GM12891 (cell line): ENCODE measurements at regions not wholly inside any gene's neighbourhood (a gene's known extent, or its start where the extent isn't known, plus 50 kb on each side); places are given as distances from the start of the nearest gene placed in this dataset.
"Not testable (repeated sequence)": the region's sequence is repeated elsewhere in the genome, so short reads cannot be mapped to it uniquely, and the experiment has no call there.

Source experiments
- DNase-seq: peaks from one replicate; pipeline ENCODE4 v3.0.0; 2011; ENCODE audit warnings: low spot score; ENCODE audit not compliant: insufficient read length
- FAIRE-seq: peaks from 2 replicates; lab custom pipeline; 2011; peaks lifted over from hg19 to GRCh38; lab: Jason Lieb, UNC
- PAX5 ChIP-seq: IDR thresholded peaks from 2 replicates; pipeline ENCODE4 v1.6.1; 2011; ENCODE audit warnings: low read length, moderate library complexity, mild to moderate bottlenecking; ENCODE audit not compliant: insufficient read depth, severe bottlenecking
- POLR2A ChIP-seq: IDR thresholded peaks from 2 replicates; pipeline ENCODE4 v1.6.1; 2011; ENCODE audit warnings: low read depth, low read length, control low read depth
- POLR2AphosphoS5 ChIP-seq: IDR thresholded peaks from 2 replicates; pipeline ENCODE4 v1.6.1; 2011; ENCODE audit warnings: low read depth, low read length, control low read depth
- POU2F2 ChIP-seq: IDR thresholded peaks from 2 replicates; pipeline ENCODE4 v1.6.1; 2011; ENCODE audit warnings: low read depth, mild to moderate bottlenecking, control low read depth, low read length, moderate library complexity
- SPI1 ChIP-seq: IDR thresholded peaks from 2 replicates; pipeline ENCODE4 v1.6.1; 2011; ENCODE audit warnings: low read depth, low read length, control low read depth
- TAF1 ChIP-seq: IDR thresholded peaks from 2 replicates; pipeline ENCODE4 v1.6.1; 2011; ENCODE audit warnings: low read depth, low read length, control low read depth

DNA sequence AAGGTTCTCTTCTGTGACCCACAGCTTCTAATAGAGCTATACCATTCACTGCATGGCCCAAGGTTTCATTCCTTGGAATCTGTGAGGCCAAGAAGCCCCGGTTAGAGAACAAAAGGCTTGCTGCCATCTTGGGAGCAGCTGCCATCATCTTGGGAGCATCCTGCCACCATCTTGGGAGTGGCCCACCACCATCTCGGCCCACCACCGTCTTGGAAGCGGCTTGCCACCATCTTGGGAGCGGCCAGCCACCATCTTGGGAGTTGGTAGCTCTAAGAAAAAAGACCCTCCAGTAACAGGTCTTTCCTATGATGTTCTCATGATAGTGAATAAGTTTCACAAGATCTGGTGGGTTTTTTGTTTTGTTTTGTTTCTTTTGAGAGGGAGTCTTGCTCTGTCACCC, 703.9 kb upstream of the ANO3 start:
- no peak for TF ChIP-seq POLR2A
- no peak for TF ChIP-seq PAX5
- no peak for TF ChIP-seq POU2F2
- TF ChIP-seq TAF1, result no peak
- TF ChIP-seq POLR2AphosphoS5, result no peak
- TF ChIP-seq SPI1, result no peak
- FAIRE-seq (no peak), DNase-seq (no peak)

DNA sequence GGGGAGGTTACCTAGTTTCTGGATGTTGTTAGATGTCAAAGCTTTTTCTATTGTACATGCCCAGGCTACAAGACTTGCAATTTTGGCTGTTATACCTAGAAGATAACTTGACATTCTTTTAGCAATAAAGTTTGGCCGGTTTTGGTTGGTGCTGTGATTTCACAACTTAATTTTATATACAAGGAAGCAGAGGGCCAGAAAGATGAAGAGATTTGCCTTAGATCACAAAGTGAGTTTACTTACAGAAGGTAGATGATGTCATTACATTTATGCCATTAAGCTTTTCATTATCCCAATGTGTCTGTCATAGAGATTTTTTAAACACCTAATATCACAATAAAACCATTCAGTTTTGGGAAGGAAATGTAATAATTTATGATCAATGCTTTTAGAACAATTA, 698.7 kb upstream of the ANO3 start:
- no peak for FAIRE-seq
- DNase-seq, result no peak
- no peak for TF ChIP-seq SPI1
- no peak for TF ChIP-seq POLR2A
- TF ChIP-seq POU2F2, result no peak
- no peak for TF ChIP-seq PAX5
- TF ChIP-seq POLR2AphosphoS5, result no peak
- TF ChIP-seq TAF1, result no peak

DNA sequence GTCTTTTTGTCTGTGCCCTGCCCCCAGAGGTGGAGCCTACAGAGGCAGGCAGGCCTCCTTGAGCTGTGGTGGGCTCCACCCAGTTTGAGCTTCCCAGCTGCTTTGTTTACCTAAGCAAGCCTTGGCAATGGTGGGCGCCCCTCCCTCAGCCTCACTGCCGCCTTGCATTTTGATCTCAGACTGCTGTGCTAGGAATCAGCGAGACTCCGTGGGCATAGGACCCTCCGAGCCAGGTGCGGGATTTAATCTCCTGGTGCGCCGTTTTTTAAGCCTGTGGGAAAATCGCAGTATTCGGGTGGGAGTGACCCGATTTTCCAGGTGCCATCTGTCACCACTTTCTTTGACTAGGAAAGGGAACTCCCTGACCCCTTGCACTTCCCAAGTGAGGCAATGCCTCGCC, 682.7 kb upstream of the ANO3 start:
- not testable (repeated sequence) for DNase-seq, FAIRE-seq

DNA sequence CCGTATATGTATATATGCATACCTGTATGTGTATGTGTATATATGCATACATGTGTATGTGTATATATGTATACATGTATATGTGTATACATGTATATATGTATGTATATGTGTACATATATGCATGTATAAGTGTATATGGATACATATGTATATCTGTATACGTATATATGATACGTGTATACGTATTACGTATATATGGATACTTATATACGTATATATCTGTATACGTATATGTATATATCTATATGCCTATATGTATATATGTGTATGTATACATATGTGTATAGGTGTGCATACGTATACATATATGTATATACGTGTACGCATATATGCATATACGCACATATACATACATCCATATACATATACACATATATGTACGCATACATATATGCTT, 681.6 kb upstream of the ANO3 start:
- DNase-seq, result no peak
- TF ChIP-seq TAF1 (no peak), POU2F2 (no peak), SPI1 (no peak), POLR2AphosphoS5 (no peak), PAX5 (no peak), POLR2A (no peak)
- no peak for FAIRE-seq

DNA sequence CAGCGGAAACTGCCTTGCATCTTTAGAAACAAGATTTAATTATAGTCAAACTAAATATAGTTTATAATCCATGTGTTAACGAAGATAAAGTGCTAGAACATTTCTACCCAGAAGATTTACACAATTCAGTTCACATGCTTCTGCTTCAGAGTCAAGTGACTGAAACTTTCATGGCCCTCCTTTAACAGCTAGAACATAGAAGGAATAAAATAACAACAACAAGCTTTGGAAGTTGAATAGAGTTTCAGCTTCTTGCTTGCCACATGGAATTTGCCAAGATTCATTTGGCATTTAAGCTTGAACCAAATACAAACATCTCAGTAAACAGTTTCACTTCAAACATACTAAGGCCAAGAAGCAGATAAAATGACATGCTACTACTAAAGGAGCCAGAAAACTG, 676.3 kb upstream of the ANO3 start:
- FAIRE-seq (no peak), DNase-seq (no peak)
- TF ChIP-seq TAF1 (no peak), POLR2AphosphoS5 (no peak), POU2F2 (no peak), POLR2A (no peak), PAX5 (no peak), SPI1 (no peak)

DNA sequence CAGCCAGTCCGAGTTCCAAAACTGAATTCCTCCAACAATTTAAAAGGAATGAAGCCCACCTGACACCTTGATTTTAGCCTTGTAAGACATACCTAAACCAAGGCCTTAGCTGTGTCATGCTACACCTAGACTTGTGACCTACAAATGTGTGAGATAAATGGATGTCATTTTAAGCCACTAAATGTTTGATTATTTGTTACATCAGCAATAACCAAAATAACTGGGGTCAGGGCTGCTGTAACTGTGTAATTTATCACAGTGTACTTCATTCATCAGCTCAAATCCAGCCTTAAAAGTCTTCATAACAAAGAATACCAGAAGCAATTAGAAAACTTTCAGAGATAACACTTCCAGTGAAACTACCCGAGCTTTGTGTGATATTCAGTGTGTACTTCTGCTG, 673.0 kb upstream of the ANO3 start:
- TF ChIP-seq PAX5, result no peak
- no peak for TF ChIP-seq POU2F2
- TF ChIP-seq TAF1, result no peak
- TF ChIP-seq POLR2A, result no peak
- no peak for TF ChIP-seq SPI1
- no peak for TF ChIP-seq POLR2AphosphoS5
- no peak for FAIRE-seq
- DNase-seq, result no peak

DNA sequence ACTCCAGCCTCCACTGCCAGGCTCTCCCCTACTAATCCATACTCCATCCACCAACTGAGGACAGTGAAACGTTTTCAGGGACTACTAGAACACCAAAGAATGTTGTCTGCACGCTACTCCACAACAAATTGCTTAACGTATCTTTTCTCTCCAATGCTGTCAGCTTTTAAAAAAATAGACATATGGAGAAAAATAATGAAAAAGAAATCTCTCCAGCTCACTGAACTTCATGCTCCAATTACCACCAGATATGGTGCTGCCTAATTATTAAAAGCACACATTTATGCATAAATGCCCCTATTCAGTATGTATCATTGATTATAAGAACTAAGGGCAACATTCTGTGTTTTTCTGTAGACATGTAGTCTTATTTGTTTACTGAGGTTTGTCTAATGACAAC, 672.2 kb upstream of the ANO3 start:
- FAIRE-seq (no peak), DNase-seq (no peak)
- no peak for TF ChIP-seq POLR2AphosphoS5
- TF ChIP-seq SPI1, result no peak
- TF ChIP-seq TAF1, result no peak
- no peak for TF ChIP-seq POU2F2
- no peak for TF ChIP-seq PAX5
- TF ChIP-seq POLR2A, result no peak

DNA sequence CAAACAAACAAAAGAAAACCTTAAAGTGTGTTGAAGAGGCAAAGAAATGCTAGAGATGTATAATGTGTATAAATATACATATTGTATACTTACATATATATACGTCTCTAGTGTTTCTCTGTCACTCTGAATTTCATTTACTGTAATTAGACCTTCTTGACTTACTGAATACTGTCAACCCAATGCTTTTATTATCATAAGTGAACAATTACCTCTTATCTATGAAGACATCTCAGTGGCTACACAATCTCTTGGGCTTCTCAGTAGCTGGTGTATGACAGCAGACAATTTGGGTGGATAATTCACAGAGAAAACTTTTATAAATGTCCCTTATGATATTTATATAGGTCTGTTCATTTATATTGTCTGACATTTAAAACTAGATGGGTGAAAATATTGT, 664.1 kb upstream of the ANO3 start:
- DNase-seq, result no peak
- FAIRE-seq, result no peak
- no peak for TF ChIP-seq TAF1
- no peak for TF ChIP-seq SPI1
- TF ChIP-seq POLR2AphosphoS5, result no peak
- TF ChIP-seq POU2F2, result no peak
- no peak for TF ChIP-seq PAX5
- TF ChIP-seq POLR2A, result no peak

DNA sequence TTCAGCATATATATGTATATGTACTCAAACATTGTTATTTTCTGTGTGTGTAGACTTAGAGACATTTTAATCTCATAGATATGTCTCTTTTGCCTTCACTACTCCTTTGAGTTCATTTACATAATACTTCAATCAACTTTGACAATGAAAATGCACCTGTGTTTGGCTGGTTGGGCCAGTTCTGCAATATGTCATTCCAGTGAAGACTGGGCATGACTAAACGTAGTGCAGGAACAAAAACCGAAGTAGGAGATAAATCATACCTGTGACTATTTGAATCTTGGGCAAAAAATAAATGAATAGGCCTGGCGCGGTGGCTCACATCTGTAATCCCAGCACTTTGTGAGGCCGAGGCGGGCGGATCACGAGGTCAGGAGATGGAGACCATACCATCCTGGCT, 640.0 kb upstream of the ANO3 start:
- FAIRE-seq (no peak), DNase-seq (no peak)
- TF ChIP-seq POU2F2 (no peak), POLR2AphosphoS5 (no peak), PAX5 (no peak), SPI1 (no peak), POLR2A (no peak), TAF1 (no peak)

DNA sequence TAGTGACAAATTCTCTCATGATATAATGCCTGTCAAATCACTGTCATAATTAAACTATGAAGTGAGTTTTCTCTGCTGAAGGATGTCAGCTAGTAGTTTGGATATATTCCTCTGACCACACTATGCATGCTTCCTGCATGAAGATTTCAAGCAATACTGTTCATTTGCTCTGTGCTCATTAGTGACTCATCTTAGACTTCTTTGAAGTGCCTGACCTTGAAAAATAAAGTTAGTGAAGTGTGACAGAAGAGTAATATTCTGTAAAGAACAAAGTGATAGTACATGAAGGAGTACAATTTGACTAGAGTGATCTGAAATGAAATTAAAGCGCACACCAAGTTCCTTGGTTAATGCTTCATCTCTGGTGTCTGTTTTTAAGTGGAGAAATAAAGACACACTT, 629.5 kb upstream of the ANO3 start:
- FAIRE-seq, result no peak
- no peak for TF ChIP-seq TAF1
- no peak for TF ChIP-seq POLR2A
- no peak for TF ChIP-seq POLR2AphosphoS5
- TF ChIP-seq PAX5, result no peak
- no peak for TF ChIP-seq SPI1
- TF ChIP-seq POU2F2, result no peak
- no peak for DNase-seq
